K562 (cell line): ENCODE measurements at regions not wholly inside any gene's neighbourhood (a gene's known extent, or its start where the extent isn't known, plus 50 kb on each side); places are given as distances from the start of the nearest gene placed in this dataset.

Experiments used
- ARNT ChIP-seq, 2 experiments: fragments of 450-650 bp; IDR thresholded peaks; 2 replicates each; pipeline ENCODE4 v1.6.1; 2016; ENCODE audit warnings: mild to moderate bottlenecking in 1 of 2
- CREM ChIP-seq: IDR thresholded peaks from 2 replicates; pipeline ENCODE4 v1.6.1; 2014; ENCODE audit warnings: antibody characterized with exemption, low read depth
- EZH2 ChIP-seq: IDR thresholded peaks from 2 replicates; pipeline ENCODE4 v1.6.1; 2012; ENCODE audit warnings: low read depth, mild to moderate bottlenecking, inconsistent platforms, low read length, borderline replicate concordance
- FOXA3 ChIP-seq, 2 experiments: fragments of 450-650 bp in 1 of 2; sonication (generic) in 1 of 2; formaldehyde crosslinking; IDR thresholded peaks in 1 of 2; conservative IDR thresholded peaks in 1 of 2; 2 replicates each; pipeline versions ENCODE4 v1.4.0 to v1.8.0; 2020 to 2022; ENCODE audit warnings: mild to moderate bottlenecking in 2 of 2, missing genetic modification reagents in 1 of 2
- ILF3 ChIP-seq: fragments of 450-650 bp; IDR thresholded peaks from 2 replicates; pipeline ENCODE4 v1.6.1; 2018; ENCODE audit warnings: antibody characterized with exemption, mild to moderate bottlenecking, moderate library complexity, borderline replicate concordance
- RAD21 ChIP-seq, 2 experiments: fragments of 250-450 bp in 1 of 2; fragments of 450-650 bp in 1 of 2; sonication (Bioruptor Pico) in 1 of 2; formaldehyde crosslinking in 1 of 2; IDR thresholded peaks in 1 of 2; conservative IDR thresholded peaks in 1 of 2; 2 replicates each; pipeline versions ENCODE4 v1.4.0 to v1.8.0; 2020 to 2022; ENCODE audit warnings: mild to moderate bottlenecking in 2 of 2, moderate library complexity in 1 of 2
- SREBF2 ChIP-seq: sonication (generic); formaldehyde crosslinking; IDR thresholded peaks from 2 replicates; pipeline ENCODE4 v1.4.0; 2020; ENCODE audit warnings: mild to moderate bottlenecking, missing genetic modification reagents
- TAF1 ChIP-seq: IDR thresholded peaks from 2 replicates; pipeline ENCODE4 v1.6.1; 2011; ENCODE audit warnings: mild to moderate bottlenecking, low read length, moderate library complexity; ENCODE audit not compliant: insufficient read depth, control insufficient read depth, severe bottlenecking; ENCODE audit errors: extremely low read depth
- TCF7L2 ChIP-seq: fragments of 150-350 bp; IDR thresholded peaks from 2 replicates; pipeline ENCODE4 v1.6.1; 2016; ENCODE audit warnings: low read depth, mild to moderate bottlenecking, low read length, moderate library complexity

- TF ChIP-seq ARNT (IDR thresholded peaks at IDR 0.05) (no peak), SREBF2 (CRISPR knock-in tag) (no peak), TCF7L2 (no peak), FOXA3 (CRISPR knock-in tag; conservative IDR thresholded peaks at IDR 0.05 in 1 of 2, IDR thresholded peaks at IDR 0.05 in 1 of 2) (no peak), ILF3 (no peak), TAF1 (no peak), RAD21 (CRISPR knock-in tag; conservative IDR thresholded peaks at IDR 0.05 in 1 of 2, IDR thresholded peaks at IDR 0.05 in 1 of 2) (no peak), EZH2 (no peak), CREM (no peak)
Observed at GRCh38 chr13:54305377-54305776, 1276.8 kb downstream of the OLFM4 start.
